Endothelial cell of umbilical vein (primary cell): ENCODE measurements at regions not wholly inside any gene's neighbourhood (a gene's known extent, or its start where the extent isn't known, plus 50 kb on each side); places are given as distances from the start of the nearest gene placed in this dataset.

Experiments used
- FOS ChIP-seq: IDR thresholded peaks from 2 replicates; pipeline ENCODE4 v1.6.1; 2011; ENCODE audit warnings: mild to moderate bottlenecking, low read length, moderate library complexity, borderline replicate concordance; ENCODE audit not compliant: insufficient read depth
- GATA2 ChIP-seq: IDR thresholded peaks from 2 replicates; pipeline ENCODE4 v1.7.0; 2011; ENCODE audit warnings: low read depth, mild to moderate bottlenecking, moderate library complexity, mixed read lengths, low read length; ENCODE audit not compliant: insufficient read length, insufficient read depth
- MYC ChIP-seq: IDR thresholded peaks from one replicate; pipeline ENCODE4 v1.6.1; 2011; ENCODE audit warnings: mild to moderate bottlenecking, low read depth, low read length
- POLR2A ChIP-seq: IDR thresholded peaks from 2 replicates; pipeline ENCODE4 v1.6.1; 2012; ENCODE audit warnings: low read depth, mild to moderate bottlenecking, control low read depth, low read length
- POLR2AphosphoS5 ChIP-seq: IDR thresholded peaks from 2 replicates; pipeline ENCODE4 v1.6.1; 2012; ENCODE audit warnings: low read depth, mild to moderate bottlenecking, control low read depth, low read length, moderate library complexity; ENCODE audit not compliant: insufficient read depth
- TF ChIP-seq, protein P1 (sequence below), 2 donors: IDR thresholded peaks; 1 replicate in 1 of 2; 2 replicates in 1 of 2; pipeline ENCODE4 v1.5.1; 2011; ENCODE audit warnings: low read length in 2 of 2, mild to moderate bottlenecking in 2 of 2, moderate library complexity in 2 of 2, control low read depth in 1 of 2, inconsistent platforms in 1 of 2, low read depth in 1 of 2; ENCODE audit not compliant: insufficient read depth in 1 of 2; ENCODE audit errors: extremely low read depth in 1 of 2
- TF ChIP-seq, protein P2 (sequence below): IDR thresholded peaks from 2 replicates; pipeline ENCODE4 v1.6.1; 2011; ENCODE audit not compliant: insufficient read depth, insufficient read length

GRCh38 chr4:187777954-187778353, 217.6 kb upstream of the ZFP42 start:
- TF ChIP-seq, protein P1, sequence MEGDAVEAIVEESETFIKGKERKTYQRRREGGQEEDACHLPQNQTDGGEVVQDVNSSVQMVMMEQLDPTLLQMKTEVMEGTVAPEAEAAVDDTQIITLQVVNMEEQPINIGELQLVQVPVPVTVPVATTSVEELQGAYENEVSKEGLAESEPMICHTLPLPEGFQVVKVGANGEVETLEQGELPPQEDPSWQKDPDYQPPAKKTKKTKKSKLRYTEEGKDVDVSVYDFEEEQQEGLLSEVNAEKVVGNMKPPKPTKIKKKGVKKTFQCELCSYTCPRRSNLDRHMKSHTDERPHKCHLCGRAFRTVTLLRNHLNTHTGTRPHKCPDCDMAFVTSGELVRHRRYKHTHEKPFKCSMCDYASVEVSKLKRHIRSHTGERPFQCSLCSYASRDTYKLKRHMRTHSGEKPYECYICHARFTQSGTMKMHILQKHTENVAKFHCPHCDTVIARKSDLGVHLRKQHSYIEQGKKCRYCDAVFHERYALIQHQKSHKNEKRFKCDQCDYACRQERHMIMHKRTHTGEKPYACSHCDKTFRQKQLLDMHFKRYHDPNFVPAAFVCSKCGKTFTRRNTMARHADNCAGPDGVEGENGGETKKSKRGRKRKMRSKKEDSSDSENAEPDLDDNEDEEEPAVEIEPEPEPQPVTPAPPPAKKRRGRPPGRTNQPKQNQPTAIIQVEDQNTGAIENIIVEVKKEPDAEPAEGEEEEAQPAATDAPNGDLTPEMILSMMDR (IDR thresholded peaks at IDR 0.05; ENCODE audit: extremely low read depth in 1 of 2, insufficient read depth in 1 of 2, low read depth in 1 of 2, low read length in 2 of 2), result no peak
- TF ChIP-seq POLR2A (no peak), GATA2 (no peak), POLR2AphosphoS5 (no peak), MYC (no peak), FOS (no peak)
- TF ChIP-seq, protein P2, sequence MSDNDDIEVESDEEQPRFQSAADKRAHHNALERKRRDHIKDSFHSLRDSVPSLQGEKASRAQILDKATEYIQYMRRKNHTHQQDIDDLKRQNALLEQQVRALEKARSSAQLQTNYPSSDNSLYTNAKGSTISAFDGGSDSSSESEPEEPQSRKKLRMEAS, result no peak
